NCI-H1105 treated with DMSO at 0.1 percent for 48 hours (cell line): ENCODE measurements at regions not wholly inside any gene's neighbourhood (a gene's known extent, or its start where the extent isn't known, plus 50 kb on each side); places are given as distances from the start of the nearest gene placed in this dataset.
A peak's percentile ranks its signal among the peaks of the same experiment; 100 is the strongest.

Experiments used
- DNase-seq: peaks from one replicate; lab custom pipeline; 2025; lab: John Stamatoyannopoulos, UW

DNA sequence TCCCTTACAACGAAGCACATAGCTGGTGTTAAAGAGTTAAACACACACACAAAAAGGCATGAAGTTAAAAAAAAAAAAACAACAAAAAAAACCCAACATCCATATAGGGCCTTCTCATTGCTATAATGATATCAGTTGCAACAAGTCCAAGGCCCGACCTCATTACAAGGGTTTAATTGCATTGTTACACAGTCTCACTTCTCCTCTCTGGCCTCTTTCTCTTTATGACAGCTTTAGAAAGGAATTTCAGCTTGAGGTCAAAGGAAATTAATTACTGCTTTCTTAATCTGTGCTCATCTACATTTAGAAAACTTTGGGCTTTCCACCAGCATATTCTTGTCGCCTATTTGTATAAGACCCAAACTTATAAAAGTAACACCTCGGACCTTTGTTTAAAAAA lies 342.1 kb downstream of the NR2F2 start:
- DNase-seq: no peak

DNA sequence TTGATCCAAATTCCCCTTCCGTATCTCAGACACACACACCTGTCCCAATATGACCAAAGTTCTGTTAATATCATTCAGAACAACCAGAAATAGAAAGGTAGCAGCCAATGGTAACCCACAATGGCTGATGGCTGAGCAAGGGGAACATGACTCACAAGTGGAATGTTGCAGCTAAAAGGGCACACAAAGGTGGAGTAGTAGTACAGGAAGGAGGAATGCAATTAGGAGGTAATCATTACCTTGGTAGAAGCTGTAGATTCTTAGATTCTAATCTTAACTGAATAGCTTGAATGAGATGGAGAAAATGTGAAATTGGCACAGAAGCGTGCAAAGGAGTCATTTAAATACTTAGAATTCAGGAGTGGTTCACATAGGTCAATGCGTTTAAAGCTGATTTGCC lies 347.9 kb downstream of the NR2F2 start:
- no peak for DNase-seq

DNA sequence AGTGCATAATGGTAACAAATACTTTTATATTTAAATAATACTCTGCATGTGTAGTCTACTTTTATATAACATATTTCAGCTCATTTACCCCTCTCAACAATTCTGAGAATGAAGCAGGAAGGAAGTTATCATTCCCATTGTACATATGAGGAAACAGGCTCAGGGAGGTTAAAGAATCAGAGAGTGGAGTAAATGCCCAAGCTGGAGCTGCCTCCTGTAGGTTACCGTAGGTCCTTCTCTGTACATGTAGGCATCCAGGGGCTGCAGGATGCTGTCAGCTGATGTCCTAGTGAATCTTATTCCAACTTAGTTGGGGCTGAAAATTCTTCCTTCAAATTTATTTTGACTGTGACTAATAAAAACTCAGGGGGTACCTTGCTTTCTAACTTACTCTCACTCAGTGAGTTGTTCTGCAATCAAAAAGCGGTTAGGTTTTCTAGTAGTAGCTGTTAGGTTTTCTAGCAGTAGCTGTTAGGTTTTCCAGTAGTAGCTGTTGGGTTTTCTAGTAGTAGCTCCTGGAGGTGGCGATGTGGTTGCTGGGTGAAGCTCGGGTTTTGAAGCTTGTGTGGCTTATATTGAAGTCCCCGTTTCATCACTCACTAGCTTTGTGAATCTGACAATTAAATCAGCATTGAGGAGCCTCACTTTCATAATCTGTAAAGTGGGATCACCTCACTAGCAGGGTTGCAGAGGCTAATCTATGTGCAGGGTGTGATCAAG lies 357.0 kb downstream of the NR2F2 start:
- DNase-seq: no peak

DNA sequence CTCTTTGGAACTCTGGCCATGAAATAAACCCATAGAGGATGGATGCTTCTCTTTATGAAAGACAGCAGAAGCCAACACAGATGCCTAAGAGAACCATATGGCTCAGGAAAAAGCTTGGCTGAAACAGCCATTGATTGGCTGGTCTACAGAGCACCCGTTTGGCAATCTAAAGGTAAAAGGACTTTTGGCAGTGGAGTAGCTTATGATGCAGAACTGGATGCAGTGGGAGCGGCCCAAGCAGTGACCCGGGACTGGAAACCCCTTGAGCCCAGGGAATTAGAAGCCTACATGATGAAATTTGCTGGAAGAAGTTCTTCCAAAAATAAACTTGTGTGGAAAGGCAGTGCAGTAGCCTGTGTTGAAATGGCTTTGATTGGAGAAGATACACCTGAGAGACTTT lies 360.2 kb downstream of the NR2F2 start:
- no peak for DNase-seq

DNA sequence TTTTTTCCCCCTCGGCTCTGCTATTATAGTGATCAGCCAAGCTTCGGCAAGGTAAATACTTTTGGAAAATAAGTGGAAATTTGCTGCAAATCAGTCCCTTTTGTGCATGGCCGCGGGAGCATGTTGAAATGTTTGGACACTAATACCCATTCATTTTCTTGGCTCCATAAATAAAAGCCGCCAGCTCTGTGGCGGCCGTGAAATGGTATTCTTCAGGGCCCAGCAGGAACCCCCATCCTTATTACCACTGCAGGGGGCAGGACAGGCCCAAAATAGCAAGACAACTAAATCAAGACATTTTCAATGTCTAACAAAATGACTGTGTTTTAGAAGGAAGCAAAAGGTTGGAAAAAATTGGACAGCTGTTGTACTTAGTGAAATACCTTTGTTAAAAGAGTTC lies 362.3 kb downstream of the NR2F2 start:
- no peak for DNase-seq

DNA sequence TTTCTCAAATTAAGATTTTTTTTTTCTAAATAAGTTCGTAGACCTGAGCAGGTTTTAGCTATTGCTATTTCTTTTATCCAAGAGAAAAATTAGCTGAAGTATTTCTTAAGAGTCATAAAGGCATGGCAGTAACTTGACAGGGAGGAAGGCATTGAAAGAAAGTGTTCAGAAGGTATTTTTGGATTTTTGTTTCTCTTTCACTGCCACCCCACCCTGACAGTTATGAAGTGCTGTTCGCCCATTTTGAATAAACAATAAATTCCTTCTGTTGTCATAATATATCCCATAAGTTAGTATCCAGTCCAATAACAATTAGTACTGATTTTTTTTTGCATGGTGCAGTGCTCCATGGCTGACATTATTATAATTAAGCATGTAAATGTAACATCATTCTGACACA lies 363.0 kb downstream of the NR2F2 start:
- DNase-seq: no peak

DNA sequence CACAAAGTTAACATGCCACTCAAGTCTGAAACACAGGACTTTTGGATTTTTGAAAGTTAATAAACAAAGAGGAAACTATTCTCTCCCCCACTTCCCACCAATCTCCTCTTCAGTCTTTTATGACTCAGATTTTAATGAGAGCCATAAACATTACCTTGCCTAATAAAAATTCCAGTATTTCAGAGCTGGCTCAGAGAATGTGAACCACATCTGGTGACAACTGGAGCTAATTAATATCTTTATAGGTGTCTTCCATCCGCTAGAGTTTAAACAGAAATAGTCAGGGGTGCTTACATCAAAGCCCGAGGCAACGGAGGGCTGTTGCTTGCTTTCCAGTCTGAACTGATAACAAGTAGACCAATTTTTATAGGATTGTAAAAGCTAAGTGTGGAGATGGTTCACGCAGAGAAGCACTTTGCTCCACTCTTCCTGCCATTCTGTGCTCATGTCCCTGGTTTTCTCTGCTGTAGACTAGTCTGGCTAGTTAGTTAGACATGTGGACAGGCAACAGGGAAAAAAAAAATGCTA lies 363.6 kb downstream of the NR2F2 start:
- no peak for DNase-seq

DNA sequence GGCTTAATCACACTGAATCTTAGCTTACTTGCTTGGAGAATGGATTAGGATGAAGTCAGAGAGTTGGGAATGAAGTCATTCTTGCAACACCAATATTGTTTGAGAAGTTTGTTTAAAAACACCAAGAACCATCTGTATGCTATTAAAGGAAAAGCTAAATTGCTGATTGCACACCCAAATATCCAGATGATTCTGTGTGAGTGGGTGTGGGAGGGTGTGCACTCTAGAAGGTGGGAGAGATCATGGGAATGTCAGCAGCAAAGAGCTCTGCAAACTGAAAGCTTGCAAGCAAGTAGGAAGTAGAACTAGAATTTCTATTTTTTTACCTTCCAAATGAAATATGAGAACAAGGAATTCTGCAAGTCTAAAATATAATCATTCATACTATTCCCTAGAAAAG lies 364.9 kb downstream of the NR2F2 start:
- no peak for DNase-seq

DNA sequence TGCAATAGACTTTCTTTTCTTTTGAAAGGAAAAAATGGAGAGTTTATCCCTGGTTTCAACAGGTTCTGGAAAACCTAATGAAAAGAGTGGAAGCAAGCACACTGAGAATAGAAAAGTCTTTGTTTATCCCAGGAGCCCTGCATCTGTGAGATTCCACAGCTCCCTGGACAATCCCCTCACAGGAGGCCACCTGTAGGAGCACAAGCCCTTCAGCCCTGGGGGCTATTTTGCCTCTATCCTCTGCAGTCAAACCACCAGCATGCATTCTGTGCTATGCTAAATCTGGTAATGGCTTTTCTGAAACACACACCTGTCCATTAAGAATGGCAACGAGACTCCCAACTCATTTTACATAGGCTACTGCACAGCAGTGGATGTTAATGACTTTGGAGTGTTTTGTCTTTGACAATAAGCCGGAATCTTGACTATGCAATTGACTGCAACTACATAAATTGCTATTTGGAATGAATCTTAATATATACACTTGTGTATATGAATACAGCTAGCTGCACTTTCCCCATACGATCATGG lies 369.4 kb downstream of the NR2F2 start:
- DNase-seq: peak; percentile 90

DNA sequence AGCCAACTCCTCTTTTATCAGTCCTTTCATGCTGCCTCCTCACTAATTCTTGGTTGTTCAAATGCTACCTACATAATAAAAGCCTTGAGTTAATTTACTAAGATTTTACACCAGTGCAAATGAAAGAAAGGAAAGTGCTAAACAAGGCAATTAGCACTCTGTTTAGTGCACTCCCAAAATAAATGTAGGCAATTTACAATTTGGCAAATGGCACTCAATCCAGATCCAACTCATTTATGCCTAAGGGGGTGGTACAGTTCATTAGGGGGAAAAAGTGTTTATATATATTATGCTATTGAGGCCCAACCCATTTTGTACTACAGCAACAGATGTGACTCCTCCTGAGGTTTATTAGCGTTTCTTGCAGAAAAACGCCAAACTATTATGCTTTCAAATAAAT lies 370.1 kb downstream of the NR2F2 start:
- peak; percentile 72 for DNase-seq

DNA sequence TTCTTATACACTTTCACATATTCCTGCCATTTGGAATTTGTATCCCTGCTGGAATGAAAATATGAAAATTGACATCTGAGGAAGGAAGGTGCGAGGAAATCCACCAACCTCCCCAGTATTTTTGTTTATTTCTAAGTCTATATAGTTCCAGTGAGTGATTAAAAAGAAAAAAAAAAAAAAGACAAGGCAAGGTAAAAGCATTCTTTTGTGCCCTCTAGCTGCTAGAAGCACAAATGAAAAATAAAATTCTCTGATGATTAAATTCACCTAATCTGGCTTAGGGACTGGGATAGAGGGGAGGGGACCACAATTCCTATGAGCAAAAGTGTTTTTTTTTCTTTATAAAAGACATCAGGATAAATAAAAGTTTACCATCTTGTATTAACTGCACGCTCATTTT lies 370.9 kb downstream of the NR2F2 start:
- no peak for DNase-seq

DNA sequence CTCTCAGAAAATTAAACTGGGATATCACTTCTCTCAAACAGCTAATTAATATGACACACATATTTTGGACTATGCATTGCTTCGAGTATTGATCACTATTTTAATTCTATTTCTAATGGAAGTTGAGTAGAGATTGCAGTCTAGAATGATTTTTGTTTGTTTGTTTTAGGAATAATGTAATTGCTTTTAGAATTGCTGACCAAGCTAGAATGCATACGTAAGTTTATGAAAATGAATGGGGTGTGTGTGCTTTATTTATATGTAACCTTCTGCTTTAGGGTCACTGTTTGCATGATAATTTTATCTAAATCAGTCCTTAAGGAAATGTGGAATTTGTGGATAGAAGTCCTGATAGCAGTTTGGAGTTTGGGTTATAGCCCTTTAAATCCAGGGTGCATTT lies 371.4 kb downstream of the NR2F2 start:
- DNase-seq: no peak

DNA sequence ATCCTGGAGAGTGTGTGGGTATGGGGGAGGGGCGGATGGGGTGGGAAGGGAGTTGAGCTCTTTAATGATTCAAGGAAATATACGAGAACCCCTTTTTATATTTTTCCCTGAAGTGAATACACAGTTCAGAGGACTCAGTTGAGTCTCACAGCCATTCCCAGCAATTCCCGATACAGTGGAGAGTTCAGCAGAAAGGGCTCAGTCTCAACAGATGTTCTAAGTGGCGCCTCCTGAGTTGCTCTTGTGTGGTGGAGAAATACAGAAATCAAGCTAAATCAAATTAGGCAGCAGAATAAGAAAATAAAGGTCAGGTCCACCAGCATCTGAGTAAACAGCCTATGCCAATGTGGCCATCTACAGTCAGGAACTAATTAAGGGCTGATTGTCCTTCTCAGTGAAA lies 372.1 kb downstream of the NR2F2 start:
- no peak for DNase-seq

DNA sequence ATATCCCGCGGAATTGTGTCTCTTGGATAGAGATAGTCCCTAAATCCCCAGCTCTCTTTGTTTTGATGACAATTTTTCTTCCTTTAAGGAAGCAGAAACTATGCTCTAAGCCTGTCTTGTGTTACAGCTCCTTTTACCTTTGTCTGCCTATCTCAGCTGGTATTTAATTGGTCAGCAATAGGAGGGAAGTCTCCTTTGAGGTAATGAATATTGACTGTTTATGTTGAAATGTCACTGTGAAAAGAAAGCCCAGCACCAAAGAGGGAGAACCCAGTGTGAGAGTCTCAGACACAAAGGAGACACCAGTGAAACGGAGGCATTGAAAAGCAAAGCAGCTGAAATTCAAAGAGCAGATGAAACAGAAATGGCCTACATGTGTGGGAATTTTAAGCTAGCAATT lies 372.6 kb downstream of the NR2F2 start:
- DNase-seq: no peak

DNA sequence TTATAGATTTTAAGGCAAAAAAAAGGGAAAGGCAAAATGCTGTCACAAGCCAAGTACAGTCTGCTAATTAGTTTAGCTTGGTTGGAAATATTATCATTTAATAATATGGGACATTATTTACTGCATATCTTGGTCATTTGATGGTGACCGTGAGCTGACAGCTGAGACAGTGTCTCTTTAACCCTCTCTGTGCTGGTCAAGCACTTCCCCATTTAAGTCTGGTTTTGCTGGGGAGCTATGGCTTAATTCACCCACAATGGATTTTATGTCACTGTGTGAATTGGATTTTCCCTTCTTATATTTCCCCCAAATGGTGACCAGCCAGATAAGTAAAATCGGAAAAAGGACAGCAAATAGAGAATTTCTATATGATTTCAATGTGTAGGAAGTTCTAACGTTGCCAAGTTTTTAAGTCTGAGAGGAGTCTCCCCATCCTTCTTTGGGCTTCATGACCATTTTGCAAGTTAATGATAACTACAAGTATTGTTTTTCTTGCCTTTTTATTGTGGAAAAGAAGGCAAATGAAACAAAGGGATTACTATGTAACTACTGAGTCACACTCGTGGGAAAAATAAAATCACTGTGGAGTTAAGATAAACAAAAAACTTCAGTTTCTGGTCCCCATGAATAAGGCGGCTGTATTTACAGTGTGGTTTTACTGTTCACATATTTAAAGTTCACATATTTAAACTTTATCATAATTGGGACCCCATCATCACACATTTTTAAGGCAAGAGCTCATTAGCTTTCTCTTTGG lies 373.5 kb downstream of the NR2F2 start:
- DNase-seq: no peak

DNA sequence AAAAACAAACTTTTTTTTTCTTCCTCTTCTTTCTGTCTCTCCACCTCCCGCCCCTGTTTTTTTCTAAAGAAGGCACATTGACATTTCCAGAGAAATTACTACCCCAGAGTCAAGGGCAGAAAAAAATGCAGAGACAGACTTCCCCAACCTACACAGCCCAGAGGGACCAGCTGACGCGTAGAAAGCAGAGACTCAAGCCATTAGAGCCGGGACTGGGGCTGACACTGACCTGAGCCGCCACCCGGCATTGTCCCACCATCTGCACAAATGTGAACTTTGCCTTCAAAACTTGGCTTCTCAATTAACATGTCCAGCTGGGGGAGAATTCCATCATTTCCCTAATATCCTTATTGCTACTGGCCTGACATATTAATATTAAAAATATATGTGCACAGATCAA lies 385.6 kb downstream of the NR2F2 start:
- no peak for DNase-seq

DNA sequence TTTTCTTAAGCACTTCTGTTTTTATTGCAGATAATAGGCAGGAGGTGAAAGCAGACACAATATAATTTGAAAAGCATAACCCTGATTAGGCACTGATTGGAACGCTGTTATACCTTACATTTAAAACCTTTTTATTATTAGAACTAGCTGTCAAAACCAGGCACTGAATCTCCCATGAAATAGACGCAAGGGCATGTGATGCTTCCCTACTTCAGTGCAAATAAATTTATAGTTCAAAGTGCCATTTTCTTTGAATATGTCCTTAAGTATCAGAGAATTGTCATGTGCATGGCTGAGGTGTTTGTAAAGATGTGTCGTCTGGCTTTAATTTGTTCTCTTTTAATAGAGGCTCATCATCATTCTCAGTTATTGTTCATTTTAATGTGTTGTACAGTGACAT lies 386.0 kb downstream of the NR2F2 start:
- no peak for DNase-seq

DNA sequence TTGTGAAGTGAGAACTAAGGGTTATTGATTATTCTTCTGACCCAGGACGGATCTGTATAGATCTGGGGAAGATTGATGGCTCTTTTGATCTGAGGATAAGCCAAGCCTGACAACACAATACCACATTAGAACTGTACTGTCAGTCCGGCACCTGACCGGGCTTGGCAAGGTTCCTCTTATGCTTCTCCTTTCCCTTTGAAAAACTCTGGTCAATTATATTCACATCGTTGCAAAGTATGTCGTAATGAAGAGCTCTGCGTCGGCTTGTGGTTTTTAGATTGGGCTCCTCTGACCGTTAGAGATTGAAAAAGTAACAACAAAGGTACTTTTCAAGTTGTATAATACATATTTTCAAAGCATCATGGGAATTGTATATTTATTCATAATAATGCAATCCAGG lies 389.8 kb downstream of the NR2F2 start:
- DNase-seq: no peak

DNA sequence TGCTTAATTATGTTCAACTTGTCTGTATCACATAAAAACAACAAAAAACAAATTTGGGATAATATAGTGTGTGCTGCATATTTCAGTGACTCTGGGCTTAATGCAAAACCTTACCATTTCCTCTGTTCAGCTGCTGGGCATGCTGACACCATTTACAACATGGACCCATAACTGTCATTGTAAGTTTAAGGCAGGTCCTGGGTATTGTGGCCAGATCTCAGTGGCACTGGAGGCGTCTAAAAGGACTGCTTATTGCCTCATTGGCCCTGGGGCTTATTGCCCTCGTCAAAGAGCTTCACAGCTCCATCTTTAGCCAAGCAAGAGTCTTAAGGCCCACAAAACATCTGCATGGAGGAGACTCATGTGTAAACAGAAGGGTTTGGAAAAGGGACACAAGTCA lies 390.2 kb downstream of the NR2F2 start:
- DNase-seq: no peak

DNA sequence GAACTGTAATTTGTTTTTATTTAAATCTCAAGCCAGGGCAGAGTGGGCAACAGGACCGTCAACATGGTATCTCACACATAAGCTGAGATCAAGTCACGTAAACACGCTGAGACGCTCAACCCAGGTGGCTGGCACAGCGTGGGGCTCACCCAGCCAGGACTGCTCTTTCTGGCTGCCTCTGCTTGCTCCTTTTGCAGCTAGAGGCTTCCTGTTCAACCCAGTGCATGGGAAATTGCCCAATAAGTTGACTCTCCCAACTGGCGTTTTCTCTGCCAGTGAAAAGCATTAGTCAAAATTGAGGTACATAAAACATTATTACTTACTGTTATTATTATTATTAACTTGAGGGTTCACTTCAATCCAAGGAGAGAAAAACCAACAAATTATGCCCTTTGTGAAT lies 398.1 kb downstream of the NR2F2 start:
- DNase-seq: no peak

DNA sequence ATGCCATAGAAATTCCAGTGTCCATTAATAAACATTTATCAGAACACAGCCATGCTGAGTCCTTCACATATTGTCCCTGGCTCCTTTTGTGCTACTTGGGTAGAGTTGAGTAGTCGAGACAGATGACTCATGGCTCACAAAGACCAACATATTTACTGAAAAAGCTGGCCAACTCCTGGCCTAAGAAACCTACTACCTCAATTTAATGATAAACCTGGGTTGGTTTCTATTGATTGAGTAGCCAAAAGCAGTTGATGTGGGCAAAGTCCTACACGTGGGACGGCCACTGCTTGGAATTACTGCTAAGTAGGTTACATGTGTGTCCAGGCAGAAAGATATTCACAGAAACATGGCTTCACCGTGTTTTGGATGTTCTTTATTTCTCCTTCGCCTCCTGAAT lies 402.2 kb downstream of the NR2F2 start:
- DNase-seq: no peak

DNA sequence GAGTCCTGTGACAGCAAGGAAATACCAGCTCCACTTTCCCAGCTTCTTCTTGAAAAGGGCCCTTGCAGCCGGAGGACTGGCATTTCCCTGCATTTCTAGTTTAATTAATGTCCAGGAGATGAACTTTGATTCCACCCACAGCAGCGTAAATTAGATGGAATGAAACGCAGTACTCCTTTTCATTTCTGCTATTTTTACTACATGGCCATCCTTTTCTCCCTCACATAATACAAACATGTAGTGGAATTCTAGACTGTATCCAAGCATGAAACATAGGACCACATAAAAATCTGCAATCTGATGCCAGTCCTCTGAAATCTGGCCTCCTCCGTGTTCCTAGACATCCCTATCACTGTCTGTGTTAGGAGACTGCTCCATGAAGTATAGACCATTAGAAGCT lies 403.2 kb downstream of the NR2F2 start:
- no peak for DNase-seq

DNA sequence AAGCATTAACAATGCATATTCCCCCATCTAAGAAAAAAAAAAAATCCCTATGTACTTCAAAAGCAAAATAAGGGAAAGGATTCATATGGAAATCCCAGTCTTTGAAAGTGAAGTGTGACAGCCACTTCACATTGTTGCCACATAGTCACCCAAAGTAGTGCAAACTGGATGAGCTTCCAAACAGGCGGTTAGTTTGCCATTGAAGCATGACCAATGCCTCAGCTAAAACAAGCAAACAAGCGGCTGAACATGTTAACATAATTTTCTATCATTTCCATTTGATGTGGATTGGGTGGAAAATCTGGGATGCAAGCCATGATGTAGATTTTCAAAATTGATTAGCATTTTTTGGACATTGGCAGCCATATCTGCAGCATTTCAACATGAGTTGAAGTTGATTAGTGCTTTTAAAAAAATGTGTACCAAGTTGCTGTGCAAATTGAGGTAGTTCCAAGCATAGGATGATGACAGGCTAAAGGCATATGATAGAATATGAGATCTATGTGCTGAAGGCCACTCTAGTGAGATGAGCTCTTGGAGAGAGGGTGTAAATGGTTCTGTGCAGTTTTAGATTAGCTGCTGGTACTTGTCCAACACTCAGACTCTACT lies 405.2 kb downstream of the NR2F2 start:
- DNase-seq: peak; percentile 6
